CD4-positive, alpha-beta memory T cell (primary cell): ENCODE measurements at regions not wholly inside any gene's neighbourhood (a gene's known extent, or its start where the extent isn't known, plus 50 kb on each side); places are given as distances from the start of the nearest gene placed in this dataset.
"Not testable (repeated sequence)": the region's sequence is repeated elsewhere in the genome, so short reads cannot be mapped to it uniquely, and the experiment has no call there.

Source experiments
- CTCF ChIA-PET: fragments of 350-600 bp; sonication (Branson Sonifier 250); formaldehyde crosslinking; loops from one replicate; lab custom pipeline; 2021; ENCODE audit warnings: inconsistent platforms; ENCODE audit not compliant: partially characterized antibody; lab: Charles Lee
- POLR2A ChIA-PET: fragments of 350-600 bp; sonication (Branson Sonifier 250); formaldehyde crosslinking; loops from one replicate; lab custom pipeline; 2021; ENCODE audit not compliant: partially characterized antibody; lab: Charles Lee
- DNase-seq, 5 donors: peaks; one replicate each; pipeline versions ENCODE4 v3.0.0 to v3.0.0-alpha.2; 2020 to 2022; ENCODE audit warnings: mixed read lengths in 1 of 5
- H3K27ac ChIP-seq: one replicate; pipeline ENCODE4 v1.7.0; 2013; ENCODE audit warnings: low read depth, low read length
- H3K27me3 ChIP-seq: 2 replicates; pipeline ENCODE4 v1.7.0; 2013; ENCODE audit warnings: mild to moderate bottlenecking, low read length, moderate library complexity; ENCODE audit not compliant: insufficient read depth
- H3K36me3 ChIP-seq: 2 replicates; pipeline ENCODE4 v1.7.0; 2013; ENCODE audit warnings: mild to moderate bottlenecking, low read length, moderate library complexity; ENCODE audit not compliant: insufficient read depth
- H3K4me1 ChIP-seq: 2 replicates; pipeline ENCODE4 v1.7.0; 2013; ENCODE audit warnings: mild to moderate bottlenecking, low read length, moderate library complexity; ENCODE audit not compliant: insufficient read depth
- H3K4me3 ChIP-seq, 2 donors: one replicate each; pipeline ENCODE4 v1.7.0; 2013; ENCODE audit warnings: low read length in 2 of 2, mild to moderate bottlenecking in 1 of 2
- H3K9me3 ChIP-seq, 2 donors: one replicate each; pipeline ENCODE4 v1.7.0; 2013; ENCODE audit warnings: low read length in 2 of 2, control low read depth in 1 of 2; ENCODE audit not compliant: control insufficient read depth in 1 of 2
- H3K27ac Mint-ChIP-seq, 7 donors: one replicate each; pipeline ENCODE4 v1.8.0; 2020 to 2021; ENCODE audit warnings: mixed read lengths in 7 of 7, mild to moderate bottlenecking in 6 of 7, inconsistent platforms in 3 of 7, moderate library complexity in 3 of 7
- H3K27me3 Mint-ChIP-seq, 2 donors: one replicate each; pipeline ENCODE4 v1.8.0; 2020 to 2021; ENCODE audit warnings: mixed read lengths in 2 of 2
- H3K36me3 Mint-ChIP-seq, 2 donors: one replicate each; pipeline ENCODE4 v1.8.0; 2020 to 2021; ENCODE audit warnings: mixed read lengths in 2 of 2, inconsistent platforms in 1 of 2, mild to moderate bottlenecking in 1 of 2
- H3K4me1 Mint-ChIP-seq, 4 donors: one replicate each; pipeline ENCODE4 v1.8.0; 2020 to 2021; ENCODE audit warnings: mixed read lengths in 4 of 4, mild to moderate bottlenecking in 1 of 4
- H3K4me3 Mint-ChIP-seq, 8 donors: one replicate each; pipeline ENCODE4 v1.8.0; 2020 to 2021; ENCODE audit warnings: mixed read lengths in 8 of 8, mild to moderate bottlenecking in 7 of 8, moderate library complexity in 6 of 8, inconsistent platforms in 3 of 8
- H3K9me3 Mint-ChIP-seq, 8 donors: one replicate each; pipeline ENCODE4 v1.8.0; 2020 to 2021; ENCODE audit warnings: mixed read lengths in 8 of 8, mild to moderate bottlenecking in 5 of 8, inconsistent platforms in 3 of 8, moderate library complexity in 1 of 8
- intact Hi-C: fragments of 100-400 bp; cut with micrococcal nuclease; formaldehyde crosslinking; loops from one replicate; pipeline ENCODE4 v1.15.1; 2023

GRCh38 chr1:41965-42466 is 409.5 kb downstream of the OR4F29 start:
- DNase-seq, H3K27ac Mint-ChIP-seq, H3K27me3 ChIP-seq, POLR2A ChIA-PET, H3K9me3 Mint-ChIP-seq, H3K9me3 ChIP-seq, CTCF ChIA-PET, H3K36me3 Mint-ChIP-seq, H3K27ac ChIP-seq, intact Hi-C loops, H3K4me1 ChIP-seq, H3K4me3 Mint-ChIP-seq, H3K4me1 Mint-ChIP-seq, H3K36me3 ChIP-seq, H3K27me3 Mint-ChIP-seq, H3K4me3 ChIP-seq: not testable (repeated sequence)

GRCh38 chr1:41197-41596 is 410.3 kb downstream of the OR4F29 start:
- intact Hi-C loops, H3K36me3 Mint-ChIP-seq, H3K4me3 Mint-ChIP-seq, DNase-seq, H3K4me3 ChIP-seq, H3K4me1 Mint-ChIP-seq, H3K9me3 ChIP-seq, H3K27me3 Mint-ChIP-seq, H3K4me1 ChIP-seq, H3K27ac Mint-ChIP-seq, H3K9me3 Mint-ChIP-seq, POLR2A ChIA-PET, CTCF ChIA-PET, H3K27ac ChIP-seq, H3K36me3 ChIP-seq, H3K27me3 ChIP-seq: not testable (repeated sequence)

- H3K9me3 ChIP-seq, H3K36me3 Mint-ChIP-seq, H3K4me1 Mint-ChIP-seq, H3K4me3 Mint-ChIP-seq, H3K27ac Mint-ChIP-seq, intact Hi-C loops, H3K27me3 Mint-ChIP-seq, CTCF ChIA-PET, H3K4me3 ChIP-seq, H3K9me3 Mint-ChIP-seq, POLR2A ChIA-PET, H3K36me3 ChIP-seq, H3K4me1 ChIP-seq, H3K27me3 ChIP-seq, H3K27ac ChIP-seq: not testable (repeated sequence)
- peak in 4 of 5 donors; percentile 37 to 52 (median 42) for DNase-seq
Measured at GRCh38 chr1:29183-29582, 422.3 kb downstream of the OR4F29 start.

GRCh38 chr1:17298-17697 is 434.2 kb downstream of the OR4F29 start:
- CTCF ChIA-PET, H3K4me3 ChIP-seq, POLR2A ChIA-PET, H3K4me3 Mint-ChIP-seq, H3K36me3 Mint-ChIP-seq, H3K27me3 ChIP-seq, H3K9me3 ChIP-seq, intact Hi-C loops, H3K4me1 ChIP-seq, H3K27ac ChIP-seq, H3K27me3 Mint-ChIP-seq, H3K27ac Mint-ChIP-seq, H3K4me1 Mint-ChIP-seq, H3K9me3 Mint-ChIP-seq, H3K36me3 ChIP-seq: not testable (repeated sequence)
- peak in 2 of 5 donors; percentile 0 to 31 for DNase-seq

GRCh38 chr1:16025-16424 is 435.5 kb downstream of the OR4F29 start:
- H3K9me3 Mint-ChIP-seq, H3K4me3 ChIP-seq, H3K36me3 Mint-ChIP-seq, CTCF ChIA-PET, POLR2A ChIA-PET, H3K4me1 ChIP-seq, intact Hi-C loops, H3K4me1 Mint-ChIP-seq, H3K27me3 ChIP-seq, H3K36me3 ChIP-seq, H3K27ac ChIP-seq, H3K27ac Mint-ChIP-seq, H3K9me3 ChIP-seq, H3K27me3 Mint-ChIP-seq, H3K4me3 Mint-ChIP-seq: not testable (repeated sequence)
- peak in 1 of 5 donors; percentile 5 for DNase-seq

- H3K27ac Mint-ChIP-seq, CTCF ChIA-PET, H3K4me1 ChIP-seq, H3K36me3 Mint-ChIP-seq, H3K4me3 ChIP-seq, H3K27me3 ChIP-seq, H3K27me3 Mint-ChIP-seq, H3K9me3 ChIP-seq, H3K4me3 Mint-ChIP-seq, H3K27ac ChIP-seq, POLR2A ChIA-PET, intact Hi-C loops, H3K4me1 Mint-ChIP-seq, H3K9me3 Mint-ChIP-seq, H3K36me3 ChIP-seq: not testable (repeated sequence)
- peak; percentile 16 to 61 (median 31) for DNase-seq
Measured at GRCh38 chr1:9941-10717, 441.3 kb downstream of the OR4F29 start.
